Neuronal stem cell (in vitro differentiated cells): ENCODE measurements at regions not wholly inside any gene's neighbourhood (a gene's known extent, or its start where the extent isn't known, plus 50 kb on each side); places are given as distances from the start of the nearest gene placed in this dataset.

Source experiments
- DNase-seq: peaks from one replicate; pipeline ENCODE4 v3.0.0-alpha.2; 2013; ENCODE audit warnings: low spot score
- H2AFZ ChIP-seq: one replicate; pipeline ENCODE4 v1.6.1; 2013; ENCODE audit warnings: mild to moderate bottlenecking, low read length, inconsistent platforms
- H2AK5ac ChIP-seq: 2 replicates; pipeline ENCODE4 v1.6.1; 2013; ENCODE audit warnings: low read depth, mild to moderate bottlenecking, inconsistent platforms, low read length, moderate library complexity, mixed read lengths
- H2BK120ac ChIP-seq: 2 replicates; pipeline ENCODE4 v1.6.1; 2013; ENCODE audit warnings: low read depth, mild to moderate bottlenecking, inconsistent platforms, low read length, moderate library complexity, mixed read lengths
- H2BK12ac ChIP-seq: one replicate; pipeline ENCODE4 v1.6.1; 2013; ENCODE audit warnings: low read length, inconsistent platforms
- H2BK15ac ChIP-seq: 2 replicates; pipeline ENCODE4 v1.6.1; 2013; ENCODE audit warnings: mild to moderate bottlenecking, low read length, inconsistent platforms, mixed read lengths
- H2BK5ac ChIP-seq: one replicate; pipeline ENCODE4 v1.6.1; 2013; ENCODE audit warnings: inconsistent platforms, mild to moderate bottlenecking, low read length, moderate library complexity
- H3K14ac ChIP-seq: one replicate; pipeline ENCODE4 v1.6.1; 2013; ENCODE audit warnings: low read length, inconsistent platforms
- H3K18ac ChIP-seq: 2 replicates; pipeline ENCODE4 v1.6.1; 2013; ENCODE audit warnings: low read length, inconsistent platforms
- H3K23ac ChIP-seq: 2 replicates; pipeline ENCODE4 v1.6.1; 2013; ENCODE audit warnings: low read depth, mild to moderate bottlenecking, mixed read lengths, low read length, inconsistent platforms; ENCODE audit not compliant: poor library complexity
- H3K27ac ChIP-seq: replicated peaks from 3 replicates; pipeline ENCODE4 v1.5.1; 2013; ENCODE audit warnings: low read length, inconsistent platforms
- H3K27me3 ChIP-seq, 3 experiments: 2 replicates each; pipeline ENCODE4 v1.6.1; 2013; ENCODE audit warnings: low read length in 3 of 3, mild to moderate bottlenecking in 2 of 3, inconsistent platforms in 1 of 3, low read depth in 1 of 3, mixed read lengths in 1 of 3, moderate library complexity in 1 of 3; ENCODE audit not compliant: control insufficient read depth in 3 of 3, insufficient read depth in 3 of 3
- H3K36me3 ChIP-seq, 2 donors: replicated peaks in 1 of 2; 2 replicates each; pipeline ENCODE4 v1.6.1; 2013; ENCODE audit warnings: low read length in 2 of 2; ENCODE audit not compliant: control insufficient read depth in 2 of 2, insufficient read depth in 2 of 2
- H3K4ac ChIP-seq: 2 replicates; pipeline ENCODE4 v1.6.1; 2013; ENCODE audit warnings: inconsistent platforms, mild to moderate bottlenecking, low read length, moderate library complexity
- H3K4me1 ChIP-seq, 2 donors: 1 replicate in 1 of 2; 2 replicates in 1 of 2; pipeline ENCODE4 v1.6.1; 2013; ENCODE audit warnings: low read length in 2 of 2, low read depth in 1 of 2; ENCODE audit not compliant: control insufficient read depth in 2 of 2, insufficient read depth in 1 of 2
- H3K4me2 ChIP-seq: one replicate; pipeline ENCODE4 v1.6.1; 2013; ENCODE audit warnings: mild to moderate bottlenecking, low read length, inconsistent platforms; ENCODE audit not compliant: insufficient read depth, poor library complexity, severe bottlenecking
- H3K4me3 ChIP-seq, 2 donors: 2 replicates each; pipeline ENCODE4 v1.5.1; 2013; ENCODE audit warnings: low read length in 2 of 2, mild to moderate bottlenecking in 2 of 2, inconsistent platforms in 1 of 2, moderate library complexity in 1 of 2
- H3K79me1 ChIP-seq: one replicate; pipeline ENCODE4 v1.6.1; 2013; ENCODE audit warnings: low read depth, mild to moderate bottlenecking, inconsistent platforms, low read length, moderate library complexity
- H3K9ac ChIP-seq: one replicate; pipeline ENCODE4 v1.6.1; 2013; ENCODE audit warnings: mild to moderate bottlenecking, low read depth, low read length, inconsistent platforms; ENCODE audit not compliant: poor library complexity
- H3K9me3 ChIP-seq, 2 donors: replicated peaks in 1 of 2; 2 replicates each; pipeline versions ENCODE3 to v1.6.1; 2013; ENCODE audit warnings: low read length in 2 of 2, mild to moderate bottlenecking in 2 of 2, inconsistent platforms in 1 of 2, low read depth in 1 of 2, mixed read lengths in 1 of 2, moderate library complexity in 1 of 2; ENCODE audit not compliant: control insufficient read depth in 2 of 2, insufficient read depth in 1 of 2
- H4K8ac ChIP-seq: one replicate; pipeline ENCODE4 v1.6.1; 2013; ENCODE audit warnings: low read depth, mild to moderate bottlenecking, inconsistent platforms, low read length, moderate library complexity
- H4K91ac ChIP-seq: one replicate; pipeline ENCODE4 v1.6.1; 2013; ENCODE audit warnings: low read length, low read depth, mild to moderate bottlenecking, inconsistent platforms; ENCODE audit not compliant: poor library complexity
- WGBS, 2 donors: extraction: QIAGEN DNeasy Blood & Tissue Kit; methylation state at CpG; one replicate each; pipeline ENCODE4 v1.1.7; 2013; ENCODE audit warnings: missing lambda C conversion rate in 2 of 2, mixed read lengths in 1 of 2; ENCODE audit not compliant: insufficient read length in 2 of 2, insufficient replicate concordance in 1 of 2; ENCODE audit errors: extremely low coverage in 2 of 2; 5-methylcytosine and 5-hydroxymethylcytosine counted together

DNA sequence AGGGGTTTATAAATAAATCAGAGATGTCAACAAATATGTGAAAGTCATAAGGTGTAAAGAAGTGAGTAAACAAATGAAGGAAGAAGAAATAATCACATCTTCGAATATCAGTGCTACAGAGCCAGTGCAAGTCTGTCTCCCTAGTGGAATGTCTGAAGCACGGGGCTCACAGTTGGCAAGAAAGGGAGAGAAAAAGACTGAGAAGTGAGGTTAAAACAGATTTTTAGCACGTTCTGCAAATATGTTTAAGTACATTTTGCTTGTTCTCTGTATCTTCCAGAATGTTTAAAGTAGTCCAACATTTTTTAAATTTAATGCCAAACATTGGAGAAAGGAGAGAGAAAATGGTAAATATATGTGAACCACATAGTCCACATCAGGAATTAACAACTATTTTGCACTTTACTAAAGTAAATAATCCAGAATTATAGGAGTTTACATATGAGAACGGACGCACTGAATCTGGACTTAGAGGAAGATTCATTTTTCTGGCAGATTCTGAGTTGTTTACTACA is 682.4 kb downstream of the LTN1 start:
- WGBS, 2 donors, result no CpG with 5 or more reads among the region's 5 CpGs
- Histone ChIP-seq H3K4me1 (no peaks in the 10 kb centered on the region), H3K79me1 (no peaks in the 10 kb centered on the region), H2BK120ac (no peak overlapping the region), H3K27ac (no peak overlapping the region), H3K9me3 (no peaks in the 10 kb centered on the region), H3K18ac (no peak overlapping the region), H4K8ac (no peak overlapping the region), H2AFZ (no peak overlapping the region), H3K27me3 (no peaks in the 10 kb centered on the region), H3K4ac (no peak overlapping the region), H3K23ac (no peak overlapping the region), H2BK12ac (no peak overlapping the region), H3K4me3 (no peak overlapping the region), H2BK5ac (no peak overlapping the region), H3K4me2 (no peak overlapping the region), H2BK15ac (no peak overlapping the region), H4K91ac (no peak overlapping the region), H3K36me3 (no peaks in the 10 kb centered on the region), H3K14ac (no peak overlapping the region), H3K9ac (no peak overlapping the region), H2AK5ac (no peak overlapping the region)
- no peak for DNase-seq

GRCh38 chr21:28309596-28309995 is 683.1 kb downstream of the LTN1 start:
- Histone ChIP-seq H4K91ac (no peak overlapping the region), H3K27ac (no peak overlapping the region), H2AFZ (no peak overlapping the region), H3K18ac (no peak overlapping the region), H3K9me3 (no peaks in the 10 kb centered on the region), H3K36me3 (no peaks in the 10 kb centered on the region), H2BK5ac (no peak overlapping the region), H3K23ac (no peak overlapping the region), H4K8ac (no peak overlapping the region), H3K79me1 (no peaks in the 10 kb centered on the region), H3K4ac (no peak overlapping the region), H3K27me3 (no peaks in the 10 kb centered on the region), H3K4me2 (no peak overlapping the region), H3K4me1 (no peaks in the 10 kb centered on the region), H3K4me3 (no peak overlapping the region), H2AK5ac (no peak overlapping the region), H3K14ac (no peak overlapping the region), H2BK120ac (no peak overlapping the region), H3K9ac (no peak overlapping the region), H2BK12ac (no peak overlapping the region), H2BK15ac (no peak overlapping the region)
- WGBS, 2 donors, result no CpG with 5 or more reads among the region's 2 CpGs
- DNase-seq, result no peak

GRCh38 chr21:28308516-28308915 is 684.2 kb downstream of the LTN1 start:
- Histone ChIP-seq H3K9me3 (no peaks in the 10 kb centered on the region), H3K9ac (no peak overlapping the region), H3K4me2 (no peak overlapping the region), H3K4me1 (no peaks in the 10 kb centered on the region), H2AK5ac (no peak overlapping the region), H3K4ac (no peak overlapping the region), H4K91ac (no peak overlapping the region), H2BK12ac (no peak overlapping the region), H3K36me3 (no peaks in the 10 kb centered on the region), H3K4me3 (no peak overlapping the region), H3K23ac (no peak overlapping the region), H2BK15ac (no peak overlapping the region), H2BK5ac (no peak overlapping the region), H4K8ac (no peak overlapping the region), H3K27me3 (no peaks in the 10 kb centered on the region), H2BK120ac (no peak overlapping the region), H3K18ac (no peak overlapping the region), H3K79me1 (no peaks in the 10 kb centered on the region), H2AFZ (no peak overlapping the region), H3K27ac (no peak overlapping the region), H3K14ac (no peak overlapping the region)
- DNase-seq, result no peak
- WGBS, 2 donors, result no CpG with 5 or more reads among the region's 1 CpG

DNA sequence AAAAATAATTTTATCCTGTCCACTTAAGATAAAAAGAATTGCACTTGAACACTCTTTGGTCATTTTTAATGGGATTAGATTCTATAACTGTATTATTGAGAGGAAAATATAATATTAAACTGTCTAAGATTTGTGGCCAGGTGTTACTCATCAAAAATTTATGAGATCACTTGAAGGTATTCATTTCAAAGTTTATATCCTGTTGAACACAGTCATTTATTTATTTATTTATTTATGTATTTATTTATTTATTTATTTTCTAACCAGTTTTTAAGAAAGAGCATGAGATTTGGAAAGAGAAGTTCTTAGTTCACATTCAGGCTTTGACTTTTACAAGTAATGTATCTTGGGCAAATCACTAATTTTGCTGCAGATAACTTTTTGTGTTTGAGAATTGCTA is 692.7 kb downstream of the LTN1 start:
- Histone ChIP-seq H3K79me1 (no peaks in the 10 kb centered on the region), H3K27ac (no peak overlapping the region), H2BK120ac (no peak overlapping the region), H2BK12ac (no peak overlapping the region), H3K27me3 (no peaks in the 10 kb centered on the region), H3K9me3 (no peaks in the 10 kb centered on the region), H4K8ac (no peak overlapping the region), H2AK5ac (no peak overlapping the region), H3K4me1 (no peaks in the 10 kb centered on the region), H3K9ac (no peak overlapping the region), H3K4ac (no peak overlapping the region), H3K14ac (no peak overlapping the region), H3K36me3 (no peaks in the 10 kb centered on the region), H3K23ac (no peak overlapping the region), H3K4me2 (no peak overlapping the region), H3K18ac (no peak overlapping the region), H2BK15ac (no peak overlapping the region), H4K91ac (no peak overlapping the region), H2BK5ac (no peak overlapping the region), H2AFZ (no peak overlapping the region), H3K4me3 (no peak overlapping the region)
- DNase-seq, result no peak
